ENCODE measurements at regions not wholly inside any gene's neighbourhood (a gene's known extent, or its start where the extent isn't known, plus 50 kb on each side); places are given as distances from the start of the nearest gene placed in this dataset.
A peak's percentile ranks its signal among the peaks of the same experiment; 100 is the strongest.

GRCh38 chr14:80146941-80147340 lies 64.4 kb downstream of the DIO2 start:
- DNase-seq: no peak
- intact Hi-C loops (cut with micrococcal nuclease): no loop called here
- no peak for ATAC-seq

DNA sequence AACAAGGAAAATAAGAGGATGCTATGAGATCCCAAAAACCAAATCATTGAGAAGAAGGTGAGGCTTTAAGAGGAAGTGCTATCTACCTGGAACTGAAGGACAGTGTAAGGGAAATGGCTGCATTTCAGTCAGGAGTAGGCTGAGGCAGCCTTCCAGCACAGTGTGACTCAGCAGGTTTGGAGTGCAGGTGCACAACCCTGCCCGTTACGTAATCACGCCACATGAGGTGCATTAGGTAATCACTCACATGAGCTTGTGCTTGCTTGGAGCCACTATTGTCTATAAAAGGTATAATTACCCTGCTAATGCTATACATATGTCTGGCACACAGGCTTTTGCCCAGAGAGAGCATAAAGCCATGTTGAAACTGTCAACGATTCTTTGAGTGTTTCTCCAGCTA lies 74.9 kb downstream of the DIO2 start:
- intact Hi-C loops (cut with micrococcal nuclease): no loop called here
- no peak for DNase-seq
- no peak for ATAC-seq

DNA sequence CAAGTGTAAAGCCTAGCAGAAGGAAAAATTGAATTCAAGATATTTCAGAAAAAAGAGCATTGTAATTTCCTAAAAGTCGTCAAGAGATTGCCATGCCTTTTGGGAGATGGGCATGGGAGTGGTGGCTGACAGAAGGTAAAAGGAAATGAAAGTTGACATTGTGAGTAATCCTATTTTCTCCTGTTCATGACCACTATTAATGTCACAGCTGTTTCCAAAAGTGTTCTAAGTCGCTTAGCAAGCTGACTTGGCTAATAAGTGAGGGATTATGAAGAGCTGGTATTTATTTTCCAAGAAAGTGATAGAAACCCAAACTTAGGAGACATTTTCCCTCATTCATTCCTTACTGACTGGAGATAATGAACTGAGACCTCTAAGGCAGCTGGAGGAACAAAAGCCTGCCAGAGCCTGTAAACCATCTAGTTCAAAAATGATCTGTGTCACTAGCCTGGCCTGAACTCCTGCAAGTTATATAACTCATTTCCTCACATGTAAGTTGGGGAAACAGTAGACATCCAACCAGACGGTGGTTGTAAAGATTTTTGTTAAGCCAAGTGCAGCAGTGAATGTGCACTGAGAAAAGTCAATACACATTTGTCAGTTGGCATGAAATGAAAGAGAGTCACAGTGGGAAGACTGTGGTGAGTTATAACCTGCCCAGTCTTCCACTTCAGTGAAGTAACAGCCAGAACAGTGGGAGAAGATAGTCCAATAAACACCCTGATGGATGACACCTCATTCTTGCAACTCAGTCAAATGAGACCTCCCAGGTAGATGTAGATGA lies 75.8 kb downstream of the DIO2 start:
- intact Hi-C loops (cut with micrococcal nuclease): no loop called here
- DNase-seq (no peak), ATAC-seq (peak; percentile 63)

- DNase-seq (no peak), ATAC-seq (no peak)
- intact Hi-C loops (cut with micrococcal nuclease): no loop called here
These were observed 77.0 kb downstream of the DIO2 start for GRCh38 chr14:80134321-80134720.

DNA sequence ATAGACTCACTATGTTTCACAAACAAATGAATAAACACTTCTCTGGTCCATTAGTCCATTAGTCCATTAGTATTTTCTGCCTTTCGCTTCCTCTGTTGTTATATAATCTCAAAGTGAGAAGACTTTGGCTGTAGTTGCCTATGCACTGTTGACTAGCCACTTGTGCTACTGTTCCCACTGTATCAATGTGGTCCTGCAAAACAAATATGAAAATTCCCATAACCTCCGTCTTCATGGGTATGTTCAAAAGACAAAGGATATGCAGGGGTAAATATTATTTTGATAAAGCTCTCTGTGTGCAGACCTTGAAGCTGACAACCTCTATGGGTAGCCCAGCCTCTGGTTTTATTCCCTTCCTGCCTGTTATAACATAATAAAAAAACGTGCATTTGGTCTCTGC lies 77.8 kb downstream of the DIO2 start:
- no peak for DNase-seq
- no peak for ATAC-seq
- intact Hi-C loops (cut with micrococcal nuclease): no loop called here

GRCh38 chr14:80127466-80127865 lies 83.8 kb downstream of the DIO2 start:
- DNase-seq: no peak
- ATAC-seq: no peak
- intact Hi-C loops (cut with micrococcal nuclease): no loop called here

DNA sequence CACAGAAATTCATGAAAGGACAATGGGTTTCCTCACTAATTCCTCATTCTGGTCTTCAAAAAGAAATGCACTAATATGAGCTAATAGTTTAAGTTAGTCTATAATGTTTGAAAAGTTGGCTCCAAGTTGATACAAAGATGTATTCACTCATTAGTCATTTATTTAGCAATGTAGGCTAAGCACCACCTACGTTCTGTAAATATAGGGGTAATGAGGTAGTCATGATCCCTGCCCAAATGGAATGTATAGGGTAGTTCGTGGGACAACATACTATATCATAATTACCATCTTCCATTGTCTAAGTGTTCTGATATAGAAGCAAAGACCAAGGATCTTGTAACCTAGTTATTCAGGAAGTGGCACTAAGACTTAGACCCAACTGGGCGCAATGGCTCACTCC lies 86.5 kb downstream of the DIO2 start:
- ATAC-seq (no peak), DNase-seq (no peak)
- intact Hi-C loops (cut with micrococcal nuclease): no loop called here

DNA sequence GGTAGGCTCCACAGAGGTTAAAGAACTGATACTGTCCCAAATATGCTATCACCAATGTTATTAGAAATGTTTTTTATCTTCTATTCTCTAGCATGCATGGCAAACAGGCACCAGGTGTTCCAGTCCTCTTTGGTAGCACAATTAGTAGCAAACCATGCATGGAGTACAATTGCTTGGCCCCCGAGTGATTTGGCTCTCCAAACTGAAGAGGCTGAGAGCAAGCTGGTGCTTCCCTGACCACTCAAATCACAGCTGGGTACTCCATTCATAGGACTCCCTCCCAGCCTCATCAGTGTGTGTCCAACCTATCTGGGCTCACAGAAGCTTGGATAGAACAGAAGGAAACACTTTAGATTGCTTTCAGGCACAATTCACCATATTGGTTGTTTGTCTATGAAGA lies 93.4 kb downstream of the DIO2 start:
- intact Hi-C loops (cut with micrococcal nuclease): no loop called here
- DNase-seq (no peak), ATAC-seq (no peak)

GRCh38 chr14:80116157-80116556 lies 95.1 kb downstream of the DIO2 start:
- intact Hi-C loops (cut with micrococcal nuclease): no loop called here
- ATAC-seq (no peak), DNase-seq (no peak)

DNA sequence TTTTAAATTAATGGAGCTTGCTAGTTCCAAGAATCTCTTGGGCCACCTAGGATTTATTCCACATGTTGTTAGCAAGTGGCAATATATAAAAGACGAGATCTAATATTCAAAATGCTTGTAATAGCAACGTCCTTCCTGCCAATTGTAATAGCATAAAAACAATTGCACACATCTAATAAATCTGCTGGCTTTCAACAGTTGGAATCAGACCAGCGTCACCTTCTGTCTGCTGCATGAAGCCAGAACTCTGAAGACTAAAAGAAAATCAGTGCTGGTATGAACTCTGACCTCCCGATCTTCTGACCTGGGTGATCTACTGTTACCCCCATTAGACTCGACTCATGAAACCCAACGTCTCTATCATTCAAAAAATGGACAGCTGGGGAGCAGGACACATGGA lies 100.6 kb downstream of the DIO2 start:
- DNase-seq (no peak), ATAC-seq (no peak)
- intact Hi-C loops (cut with micrococcal nuclease): no loop called here

DNA sequence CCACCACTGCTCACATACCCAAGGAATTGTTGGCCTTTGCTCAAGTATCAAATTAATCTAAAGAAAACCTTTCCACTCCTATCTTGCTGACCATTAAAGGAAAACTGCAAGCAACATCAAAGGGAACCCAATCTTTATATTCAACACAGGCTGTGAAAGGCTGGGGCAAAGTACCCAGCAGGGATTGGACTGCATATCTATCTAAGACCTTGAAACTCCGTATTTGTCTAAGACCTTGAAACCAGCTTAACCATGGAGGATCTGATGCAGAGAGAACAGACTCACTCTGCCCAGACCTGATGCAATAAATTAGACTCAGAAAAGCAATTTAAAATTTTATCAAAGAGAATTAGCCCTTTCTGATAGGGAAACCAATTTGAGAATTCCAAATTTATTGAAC lies 102.2 kb downstream of the DIO2 start:
- no peak for DNase-seq
- ATAC-seq: no peak
- intact Hi-C loops (cut with micrococcal nuclease): no loop called here

DNA sequence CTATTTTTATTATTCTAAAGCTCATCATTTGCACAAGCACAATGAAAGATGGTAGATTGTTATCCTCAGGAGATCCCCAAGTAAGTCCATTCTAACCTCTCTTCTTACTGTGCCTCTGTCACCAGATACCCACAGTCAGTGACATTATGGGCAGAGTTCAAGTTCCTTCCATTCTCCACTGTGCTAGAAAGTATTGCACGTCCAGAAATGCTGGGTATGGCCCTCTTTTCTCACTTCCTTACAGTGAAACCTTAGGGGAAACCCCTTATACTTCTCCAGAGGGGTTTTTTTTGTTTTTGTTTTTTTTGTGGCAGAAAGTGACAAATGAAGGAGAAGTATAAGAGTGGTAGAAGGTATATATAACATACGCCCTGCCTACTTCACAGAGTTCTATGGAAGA lies 102.9 kb downstream of the DIO2 start:
- intact Hi-C loops (cut with micrococcal nuclease): no loop called here
- no peak for ATAC-seq

GRCh38 chr14:80105488-80105994 lies 105.8 kb downstream of the DIO2 start:
- intact Hi-C loops (cut with micrococcal nuclease): no loop called here
- ATAC-seq (no peak), DNase-seq (no peak)

More for the DNA sequence above, 102.9 kb downstream of the DIO2 start:
- DNase-seq: no peak

- intact Hi-C loops (cut with micrococcal nuclease): no loop called here
- ATAC-seq (no peak), DNase-seq (no peak)
These were observed 109.5 kb downstream of the DIO2 start for GRCh38 chr14:80101835-80102234.

DNA sequence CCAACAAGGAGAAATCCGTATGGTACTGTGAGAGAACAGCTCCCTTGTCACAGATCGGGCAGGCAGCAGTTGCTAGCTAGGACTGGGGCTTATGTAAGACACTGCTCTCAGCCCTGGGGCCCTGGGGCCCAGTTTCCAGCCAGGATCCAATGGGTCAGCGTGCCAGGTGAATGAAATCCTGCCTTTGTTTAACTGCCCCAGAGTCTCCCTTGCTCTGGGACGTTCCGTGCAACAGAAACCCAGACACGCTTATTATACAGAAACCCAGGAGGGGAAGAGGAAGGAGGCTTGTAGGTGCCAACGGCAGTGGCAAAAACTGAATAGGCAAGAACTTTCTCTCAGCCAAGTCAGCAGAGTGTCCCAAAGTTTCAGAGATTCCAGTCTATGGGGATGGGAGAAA lies 110.6 kb downstream of the DIO2 start:
- ATAC-seq: no peak
- intact Hi-C loops (cut with micrococcal nuclease): no loop called here
- DNase-seq: no peak

DNA sequence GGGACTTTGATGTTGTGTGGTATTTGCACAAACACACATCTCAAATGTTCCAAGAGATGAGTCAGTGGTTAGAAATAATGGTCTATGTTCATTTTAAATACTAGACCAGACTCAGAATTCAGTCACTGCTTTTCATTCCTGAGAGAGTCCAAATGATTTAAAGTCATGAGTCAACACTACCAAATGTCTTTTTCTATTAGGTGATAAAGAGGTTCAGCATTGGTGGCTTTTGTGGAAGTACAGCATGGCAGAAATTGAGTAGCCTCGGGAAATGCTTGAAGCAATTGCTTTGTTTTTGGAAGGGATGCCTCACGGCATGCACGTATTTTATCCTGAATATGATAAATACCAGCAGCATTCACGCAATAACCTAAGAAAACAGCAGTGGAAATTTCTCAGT lies 115.7 kb downstream of the DIO2 start:
- ATAC-seq: no peak
- intact Hi-C loops (cut with micrococcal nuclease): no loop called here

GRCh38 chr14:80087411-80087810 lies 123.9 kb downstream of the DIO2 start:
- intact Hi-C loops (cut with micrococcal nuclease): no loop called here
- no peak for ATAC-seq
- no peak for DNase-seq

More for the DNA sequence above, 115.7 kb downstream of the DIO2 start:
- DNase-seq: no peak

GRCh38 chr14:80084196-80084595 lies 127.1 kb downstream of the DIO2 start:
- intact Hi-C loops (cut with micrococcal nuclease): no loop called here
- ATAC-seq: no peak

GRCh38 chr14:80080601-80081000 lies 130.7 kb downstream of the DIO2 start:
- intact Hi-C loops (cut with micrococcal nuclease): no loop called here
- DNase-seq: no peak
- ATAC-seq: no peak

More at GRCh38 chr14:80084196-80084595, 127.1 kb downstream of the DIO2 start:
- no peak for DNase-seq

GRCh38 chr14:80078501-80078900 lies 132.8 kb downstream of the DIO2 start:
- no peak for ATAC-seq
- no peak for DNase-seq
- intact Hi-C loops (cut with micrococcal nuclease): no loop called here

GRCh38 chr14:80077262-80077661 lies 134.0 kb downstream of the DIO2 start:
- ATAC-seq: no peak
- no peak for DNase-seq
- intact Hi-C loops (cut with micrococcal nuclease): no loop called here
